ENCODE measurements at regions not wholly inside any gene's neighbourhood (a gene's known extent, or its start where the extent isn't known, plus 50 kb on each side); places are given as distances from the start of the nearest gene placed in this dataset.

DNA sequence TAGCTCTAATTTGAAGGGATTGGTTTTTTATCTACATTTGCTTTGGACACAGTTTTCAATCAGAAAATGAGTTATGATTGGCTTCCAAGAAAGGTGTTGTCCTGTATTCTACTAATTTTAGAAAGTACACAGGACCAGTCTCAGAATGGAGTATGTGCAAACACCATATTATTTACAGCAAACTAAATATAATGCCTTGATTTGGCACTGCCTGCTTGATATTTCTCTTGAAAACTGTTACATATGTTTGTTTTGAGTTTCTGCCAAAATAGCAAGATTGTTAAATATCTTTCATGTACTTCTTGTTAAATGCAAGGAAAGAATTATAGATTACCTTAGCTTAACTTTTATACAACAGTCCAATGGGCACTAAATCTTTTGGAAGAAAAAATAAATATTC lies 694.9 kb downstream of the KCNJ3 start:
- no peaks in the 10 kb centered on the region for H3K4me1 Mint-ChIP-seq (ENCODE audit: low read depth)
- no peak overlapping the region for H3K4me3 Mint-ChIP-seq
- H3K27me3 Mint-ChIP-seq: no peaks in the 10 kb centered on the region
- no peak for DNase-seq
- H3K36me3 Mint-ChIP-seq (ENCODE audit: low read depth): no peaks in the 10 kb centered on the region
- H3K9me3 Mint-ChIP-seq: no peaks in the 10 kb centered on the region
- no peak overlapping the region for H3K27ac Mint-ChIP-seq

DNA sequence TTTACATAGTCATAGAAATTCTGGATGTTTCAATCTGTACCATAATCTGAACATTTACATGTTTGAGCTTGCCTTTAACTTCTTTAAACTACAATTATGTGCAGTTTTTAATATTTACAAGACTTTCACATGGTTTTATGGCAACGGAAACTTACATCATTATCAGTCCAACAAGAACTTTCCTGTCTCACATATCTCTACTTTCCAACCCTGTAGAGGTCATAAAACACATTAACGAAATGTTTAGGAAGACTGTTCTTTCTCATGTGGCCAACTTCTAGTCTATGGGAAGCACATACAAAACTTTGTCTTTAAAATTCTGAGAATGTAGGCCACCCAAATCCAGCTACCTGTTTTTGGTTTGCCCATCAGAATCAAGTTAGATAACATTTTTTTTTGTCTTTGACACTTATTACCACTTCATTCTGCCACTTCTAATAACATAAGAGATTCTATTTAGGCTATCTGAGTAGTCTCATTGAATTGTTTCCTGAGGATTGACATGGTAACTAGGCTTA lies 693.2 kb downstream of the KCNJ3 start:
- H3K27ac Mint-ChIP-seq: no peak overlapping the region
- no peaks in the 10 kb centered on the region for H3K27me3 Mint-ChIP-seq
- DNase-seq: no peak
- H3K9me3 Mint-ChIP-seq: no peaks in the 10 kb centered on the region
- H3K36me3 Mint-ChIP-seq (ENCODE audit: low read depth): no peaks in the 10 kb centered on the region
- no peak overlapping the region for H3K4me3 Mint-ChIP-seq
- H3K4me1 Mint-ChIP-seq (ENCODE audit: low read depth): no peaks in the 10 kb centered on the region

DNA sequence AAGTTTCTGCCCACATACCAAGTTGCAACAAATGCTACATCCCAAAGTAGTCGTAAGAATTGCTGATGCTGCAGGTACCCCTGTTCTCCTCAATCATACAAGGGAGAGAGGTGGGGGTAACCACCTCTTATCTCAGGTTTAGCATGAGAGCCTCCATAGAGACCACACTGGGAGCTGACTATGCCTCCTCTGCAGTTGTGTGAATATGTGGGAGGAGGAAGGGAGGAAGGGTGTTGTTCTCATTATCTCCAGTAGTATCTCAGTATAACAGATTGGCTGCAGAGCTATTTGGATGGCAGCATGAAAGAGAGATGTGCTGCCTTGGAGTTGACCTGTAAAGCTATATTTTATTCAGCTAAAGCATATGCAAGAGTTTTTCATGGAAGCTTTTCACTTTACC lies 690.7 kb downstream of the KCNJ3 start:
- no peak overlapping the region for H3K27ac Mint-ChIP-seq
- no peaks in the 10 kb centered on the region for H3K9me3 Mint-ChIP-seq
- H3K4me1 Mint-ChIP-seq (ENCODE audit: low read depth): no peaks in the 10 kb centered on the region

DNA sequence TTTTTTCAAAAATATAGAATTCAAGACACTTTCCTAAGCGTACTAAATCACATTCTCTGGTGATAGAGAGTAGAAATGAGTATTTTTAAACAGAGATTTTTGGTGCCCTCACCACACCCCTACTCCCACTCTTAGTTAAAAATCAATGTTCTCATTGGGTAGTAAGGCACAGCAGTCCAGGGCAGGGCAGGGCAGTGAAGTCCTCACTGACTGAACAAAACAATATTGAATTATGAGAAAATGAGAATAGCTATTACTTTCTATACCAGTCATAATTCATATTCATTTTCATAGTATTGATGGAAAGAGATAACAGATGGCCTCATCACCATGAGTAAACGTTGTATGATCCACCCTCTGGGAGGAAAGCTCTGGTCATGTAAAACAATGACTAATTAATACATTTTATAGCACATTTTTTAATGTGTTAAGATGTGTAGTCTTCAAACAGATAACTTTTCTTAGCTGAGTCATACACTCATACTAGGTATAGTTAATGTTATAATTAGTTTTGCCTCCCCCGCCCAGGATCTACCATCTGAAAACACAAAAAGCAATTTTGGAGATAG lies 686.1 kb downstream of the KCNJ3 start:
- H3K9me3 Mint-ChIP-seq: no peaks in the 10 kb centered on the region
- no peak overlapping the region for H3K27ac Mint-ChIP-seq
- no peak for DNase-seq
- no peaks in the 10 kb centered on the region for H3K36me3 Mint-ChIP-seq (ENCODE audit: low read depth)
- H3K27me3 Mint-ChIP-seq: no peaks in the 10 kb centered on the region
- peaks cover under 1% of the 10 kb centered on the region for H3K4me1 Mint-ChIP-seq (ENCODE audit: low read depth)
- H3K4me3 Mint-ChIP-seq: no peak overlapping the region

More for the DNA sequence above, 690.7 kb downstream of the KCNJ3 start:
- no peak for DNase-seq
- H3K27me3 Mint-ChIP-seq: no peaks in the 10 kb centered on the region
- H3K4me3 Mint-ChIP-seq: no peak overlapping the region
- H3K36me3 Mint-ChIP-seq (ENCODE audit: low read depth): no peaks in the 10 kb centered on the region

DNA sequence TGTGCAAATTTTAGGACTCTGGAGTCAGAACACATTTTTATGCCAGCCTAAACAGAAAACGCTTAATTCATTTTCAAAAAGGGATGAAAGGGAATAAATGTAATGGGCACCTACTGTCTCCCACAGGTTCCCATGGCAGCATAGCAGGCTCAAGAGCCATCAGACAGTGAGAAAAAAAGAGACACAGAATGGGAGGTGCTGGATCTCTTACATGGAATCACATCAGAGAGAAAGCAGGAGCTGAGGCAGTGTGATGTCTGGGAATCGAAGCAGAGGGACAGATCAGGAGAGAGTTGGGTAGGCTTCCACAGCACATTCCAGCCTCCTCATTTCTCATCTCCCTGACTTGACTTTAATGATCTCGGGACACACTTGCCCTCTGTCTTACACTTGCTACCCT lies 684.3 kb downstream of the KCNJ3 start:
- Mint-ChIP-seq H3K36me3 (ENCODE audit: low read depth) (no peaks in the 10 kb centered on the region), H3K27ac (no peak overlapping the region), H3K27me3 (no peaks in the 10 kb centered on the region), H3K9me3 (no peaks in the 10 kb centered on the region), H3K4me3 (no peak overlapping the region), H3K4me1 (ENCODE audit: low read depth) (peaks cover 11% of the 10 kb centered on the region)
- DNase-seq: no peak

DNA sequence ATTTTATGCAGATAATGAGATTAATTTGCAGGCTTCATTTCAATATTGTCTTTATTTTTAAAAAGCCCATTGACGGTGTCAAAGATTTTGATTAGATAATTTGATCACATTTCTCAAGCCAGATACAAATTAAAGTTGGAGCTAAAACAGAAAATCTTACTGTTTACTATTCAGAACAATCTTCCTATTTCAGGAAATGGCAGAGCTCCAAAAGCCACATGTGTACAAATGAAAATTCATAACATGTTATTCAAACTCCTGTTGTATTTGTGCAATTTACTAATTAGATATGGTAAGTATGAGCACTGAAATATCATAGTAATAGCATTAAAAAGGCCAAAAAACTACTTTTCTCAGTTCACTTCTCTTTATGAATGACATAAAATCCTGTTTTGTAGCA lies 682.9 kb downstream of the KCNJ3 start:
- Mint-ChIP-seq H3K36me3 (ENCODE audit: low read depth) (no peaks in the 10 kb centered on the region), H3K27ac (no peak overlapping the region), H3K27me3 (no peaks in the 10 kb centered on the region), H3K9me3 (no peaks in the 10 kb centered on the region), H3K4me1 (ENCODE audit: low read depth) (peaks cover 16% of the 10 kb centered on the region), H3K4me3 (no peak overlapping the region)
- DNase-seq: no peak

DNA sequence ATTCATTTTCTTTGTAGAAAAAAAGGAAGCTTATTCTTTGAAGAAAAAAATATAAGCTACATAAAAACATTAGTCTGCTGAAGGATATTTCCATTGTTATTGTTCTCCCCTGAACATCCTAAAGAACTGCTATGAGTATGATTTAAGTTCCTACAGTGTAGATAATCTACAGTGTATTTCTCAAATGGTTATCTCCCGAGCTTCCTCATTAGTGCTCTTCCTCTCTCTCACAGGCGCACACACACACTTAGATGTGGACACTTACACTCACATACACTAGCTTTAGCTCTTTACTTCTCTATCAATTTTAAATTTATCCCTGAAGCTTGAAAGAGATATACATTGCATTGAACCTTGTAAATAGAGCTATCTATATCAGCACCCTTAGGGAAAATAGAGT lies 681.0 kb downstream of the KCNJ3 start:
- Mint-ChIP-seq H3K27ac (no peak overlapping the region), H3K4me3 (no peak overlapping the region), H3K9me3 (no peaks in the 10 kb centered on the region), H3K4me1 (ENCODE audit: low read depth) (peaks cover 16% of the 10 kb centered on the region), H3K27me3 (no peaks in the 10 kb centered on the region), H3K36me3 (ENCODE audit: low read depth) (no peaks in the 10 kb centered on the region)
- no peak for DNase-seq

DNA sequence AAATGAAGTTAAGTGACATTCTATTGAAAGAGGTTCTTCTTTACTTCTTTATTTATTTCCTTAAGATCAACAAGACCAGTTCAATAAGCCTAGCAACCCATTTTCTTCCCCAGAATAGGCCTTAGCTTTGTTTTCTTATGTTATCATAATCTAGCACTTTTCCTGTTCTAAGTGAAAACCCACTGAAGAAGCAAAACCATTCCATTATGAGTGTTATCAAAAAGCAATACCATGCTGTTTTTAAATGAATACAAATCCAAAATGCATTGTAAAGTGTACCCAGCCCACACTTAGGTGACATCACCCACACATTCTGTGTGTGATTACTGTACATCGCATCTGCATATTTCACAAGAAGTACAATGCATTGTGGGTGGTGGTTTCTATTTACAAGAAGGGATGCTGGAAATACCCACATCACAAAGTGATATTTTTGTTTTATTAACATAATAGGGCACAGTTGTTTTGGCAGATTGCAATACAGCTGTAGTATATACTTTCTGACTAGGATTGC lies 679.5 kb downstream of the KCNJ3 start:
- Mint-ChIP-seq H3K4me1 (ENCODE audit: low read depth) (peaks cover 16% of the 10 kb centered on the region), H3K4me3 (no peak overlapping the region), H3K9me3 (no peaks in the 10 kb centered on the region), H3K27ac (peak overlapping the region; percentile 34), H3K36me3 (ENCODE audit: low read depth) (no peaks in the 10 kb centered on the region), H3K27me3 (no peaks in the 10 kb centered on the region)
- no peak for DNase-seq

DNA sequence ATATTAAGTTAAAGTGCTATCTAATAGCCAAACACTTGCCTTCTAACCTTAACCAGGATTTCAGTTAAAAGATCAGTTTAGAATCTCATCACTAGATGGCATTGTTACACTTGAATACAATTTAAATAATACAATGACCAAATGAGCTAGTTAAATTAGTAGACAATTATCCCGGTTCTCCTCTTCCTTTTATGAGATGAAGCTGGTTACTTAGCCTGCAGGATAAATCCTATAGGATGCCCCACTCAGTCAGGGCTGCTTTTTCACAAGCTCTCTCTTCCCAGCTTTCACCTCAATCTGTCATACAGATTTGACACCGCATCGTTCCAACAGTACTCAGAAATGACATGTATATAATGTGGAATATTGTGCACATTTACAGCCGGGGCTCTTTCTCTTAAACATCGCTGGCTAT lies 678.8 kb downstream of the KCNJ3 start:
- Mint-ChIP-seq H3K36me3 (ENCODE audit: low read depth) (no peaks in the 10 kb centered on the region), H3K27me3 (peaks cover 3% of the 10 kb centered on the region), H3K4me3 (no peak overlapping the region), H3K27ac (no peak overlapping the region), H3K9me3 (no peaks in the 10 kb centered on the region), H3K4me1 (ENCODE audit: low read depth) (peaks cover 16% of the 10 kb centered on the region)
- no peak for DNase-seq

DNA sequence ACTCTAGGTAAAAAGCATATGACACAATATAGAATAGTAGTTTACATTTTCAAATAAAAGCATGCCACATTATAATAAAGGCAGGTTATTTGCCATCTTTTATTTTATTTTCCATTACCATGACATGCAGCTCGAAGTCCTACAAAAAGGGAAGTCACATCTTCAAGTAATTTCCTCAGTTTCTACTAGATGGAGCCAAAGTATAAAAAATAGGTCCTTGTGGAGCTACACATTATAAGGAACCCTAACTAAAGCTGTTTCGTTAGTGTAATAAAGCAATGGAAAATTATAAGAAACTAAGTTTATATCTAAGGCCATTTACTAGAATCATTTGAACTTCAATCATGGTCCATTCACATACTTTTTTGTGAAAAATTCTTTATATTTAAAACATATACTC lies 674.5 kb downstream of the KCNJ3 start:
- peaks cover 7% of the 10 kb centered on the region for H3K4me1 Mint-ChIP-seq (ENCODE audit: low read depth)
- DNase-seq: no peak
- no peak overlapping the region for H3K4me3 Mint-ChIP-seq

DNA sequence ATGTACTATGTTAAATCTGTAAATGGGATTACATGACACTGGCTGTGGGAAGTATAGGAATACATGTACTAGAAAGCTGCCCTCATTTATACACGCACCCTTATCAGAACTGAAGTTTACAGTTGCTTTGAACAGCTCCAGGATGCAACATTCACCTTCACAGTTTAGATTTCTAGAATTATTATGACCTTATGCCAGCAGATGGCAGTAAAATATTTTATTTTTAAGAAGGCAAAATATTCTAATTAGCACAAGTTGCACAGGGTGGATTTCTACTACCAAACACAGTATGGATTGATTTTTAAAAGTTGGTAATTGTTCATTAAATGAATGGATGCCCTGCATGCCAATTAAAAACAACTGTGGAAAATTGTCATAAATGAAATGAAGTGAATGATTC lies 670.4 kb downstream of the KCNJ3 start:
- H3K27me3 Mint-ChIP-seq: peaks cover 3% of the 10 kb centered on the region
- no peaks in the 10 kb centered on the region for H3K36me3 Mint-ChIP-seq (ENCODE audit: low read depth)
- no peak overlapping the region for H3K4me3 Mint-ChIP-seq
- no peak overlapping the region for H3K27ac Mint-ChIP-seq
- no peak for DNase-seq
- no peaks in the 10 kb centered on the region for H3K9me3 Mint-ChIP-seq
- no peaks in the 10 kb centered on the region for H3K4me1 Mint-ChIP-seq (ENCODE audit: low read depth)

More for the DNA sequence above, 674.5 kb downstream of the KCNJ3 start:
- peaks cover 3% of the 10 kb centered on the region for H3K27me3 Mint-ChIP-seq
- H3K9me3 Mint-ChIP-seq: no peaks in the 10 kb centered on the region
- H3K36me3 Mint-ChIP-seq (ENCODE audit: low read depth): no peaks in the 10 kb centered on the region
- no peak overlapping the region for H3K27ac Mint-ChIP-seq

DNA sequence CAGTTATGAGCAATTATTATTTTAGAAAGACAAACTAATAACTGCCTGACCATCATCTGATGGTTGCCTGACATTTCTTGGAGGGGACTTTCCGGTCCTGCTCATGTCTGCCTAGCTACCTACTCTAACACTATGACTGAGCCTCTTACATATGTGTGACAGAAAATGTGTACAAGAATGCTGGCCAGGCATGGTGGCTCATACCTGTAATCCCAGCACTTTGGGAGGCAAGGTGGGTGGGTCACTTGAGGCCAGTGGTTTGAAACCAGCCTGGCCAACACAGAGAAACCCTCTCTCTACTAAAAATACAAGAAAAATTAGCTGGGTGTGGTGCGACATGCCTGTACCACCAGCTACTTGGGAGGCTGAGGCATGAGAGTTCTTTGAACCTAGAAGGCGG lies 666.3 kb downstream of the KCNJ3 start:
- Mint-ChIP-seq H3K4me3 (no peak overlapping the region), H3K36me3 (ENCODE audit: low read depth) (no peaks in the 10 kb centered on the region), H3K27me3 (peaks cover 3% of the 10 kb centered on the region), H3K4me1 (ENCODE audit: low read depth) (no peaks in the 10 kb centered on the region), H3K9me3 (no peaks in the 10 kb centered on the region), H3K27ac (no peak overlapping the region)
- DNase-seq: no peak

DNA sequence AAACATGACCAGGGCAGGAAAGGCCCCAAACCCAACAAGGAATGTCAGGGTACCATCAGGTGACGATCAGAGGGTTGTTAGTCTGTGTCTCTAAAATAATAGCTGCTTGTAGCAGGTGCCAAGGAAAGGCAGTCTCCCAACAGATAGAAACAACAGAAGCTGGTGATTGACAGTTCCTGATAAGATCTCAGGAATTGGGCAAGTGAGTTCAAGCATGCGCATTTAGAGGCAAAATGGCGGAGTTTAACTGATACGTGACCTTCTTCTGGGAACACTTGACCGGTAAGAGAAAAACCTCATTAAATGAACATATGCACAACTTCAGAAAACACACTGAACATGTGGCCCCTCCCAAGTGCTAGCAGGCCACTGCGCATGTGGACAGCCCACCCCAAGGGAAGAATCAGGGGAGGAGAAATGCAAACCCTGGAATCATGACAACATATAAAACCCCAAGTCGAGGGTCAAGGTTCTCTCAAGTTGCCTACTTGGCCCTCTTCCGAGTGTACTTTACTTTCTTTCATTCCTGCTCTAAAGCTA lies 664.9 kb downstream of the KCNJ3 start:
- Mint-ChIP-seq H3K27ac (no peak overlapping the region), H3K4me3 (no peak overlapping the region), H3K9me3 (no peaks in the 10 kb centered on the region), H3K4me1 (ENCODE audit: low read depth) (no peaks in the 10 kb centered on the region), H3K36me3 (ENCODE audit: low read depth) (no peaks in the 10 kb centered on the region), H3K27me3 (peaks cover 3% of the 10 kb centered on the region)
- no peak for DNase-seq

DNA sequence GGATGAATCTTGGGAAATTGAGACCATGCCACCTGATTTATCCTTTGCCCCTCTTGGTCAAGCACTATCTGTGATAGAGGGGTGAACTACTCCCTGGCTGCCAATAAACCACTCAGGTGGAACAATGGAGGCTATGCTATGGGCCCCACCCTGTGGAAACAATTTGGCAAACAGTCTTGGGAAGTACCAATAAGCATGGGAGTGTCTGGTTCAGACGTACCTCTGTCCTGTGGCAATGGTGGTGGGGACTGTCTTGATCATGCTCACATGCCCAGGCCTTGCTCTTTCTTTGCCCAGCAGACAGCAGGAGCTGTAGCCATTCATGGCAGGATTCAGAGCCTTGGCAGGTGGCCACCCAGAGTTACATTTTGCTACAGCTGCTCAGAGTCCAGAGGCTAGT lies 658.7 kb downstream of the KCNJ3 start:
- H3K4me1 Mint-ChIP-seq (ENCODE audit: low read depth): no peaks in the 10 kb centered on the region
- DNase-seq: no peak
- no peak overlapping the region for H3K27ac Mint-ChIP-seq
- peaks cover 4% of the 10 kb centered on the region for H3K9me3 Mint-ChIP-seq
- H3K36me3 Mint-ChIP-seq (ENCODE audit: low read depth): no peaks in the 10 kb centered on the region
- no peak overlapping the region for H3K4me3 Mint-ChIP-seq
- H3K27me3 Mint-ChIP-seq: no peaks in the 10 kb centered on the region

DNA sequence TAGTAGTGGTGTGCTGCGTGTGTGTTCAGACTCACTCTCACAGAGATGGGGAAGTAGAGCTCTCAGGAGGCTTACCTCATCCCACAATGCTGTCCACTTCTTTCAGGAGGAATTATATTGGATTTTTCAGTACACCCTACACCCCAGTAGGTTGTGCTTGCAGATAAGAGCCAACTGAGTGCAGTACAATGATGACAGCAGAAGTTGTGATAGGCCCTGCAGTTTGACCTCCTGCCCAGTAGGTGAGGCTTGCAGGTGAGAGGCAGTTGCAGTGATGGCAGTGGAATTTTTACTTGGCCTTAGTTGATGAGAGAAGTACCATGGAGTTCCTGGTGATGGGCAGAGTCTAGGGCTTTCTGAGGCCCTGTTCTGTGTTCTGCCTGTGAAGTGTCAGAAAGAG lies 657.8 kb downstream of the KCNJ3 start:
- Mint-ChIP-seq H3K9me3 (peaks cover 4% of the 10 kb centered on the region), H3K4me3 (no peak overlapping the region), H3K27ac (no peak overlapping the region), H3K4me1 (ENCODE audit: low read depth) (no peaks in the 10 kb centered on the region), H3K36me3 (ENCODE audit: low read depth) (no peaks in the 10 kb centered on the region), H3K27me3 (no peaks in the 10 kb centered on the region)
- DNase-seq: no peak

All from activated T-cell treated with anti-CD3 and anti-CD28 coated beads, Interleukin-2, amount 50 U/mL, for 24 hours (primary cell).